OCI-LY1 (cell line): ENCODE measurements at regions not wholly inside any gene's neighbourhood (a gene's known extent, or its start where the extent isn't known, plus 50 kb on each side); places are given as distances from the start of the nearest gene placed in this dataset.

Experiments
- EZH2 ChIP-seq: fragments of 200-600 bp; sonication (generic), shearing (Covaris generic); IDR thresholded peaks from 2 replicates; pipeline ENCODE4 v1.8.0; 2017; ENCODE audit warnings: borderline replicate concordance, mixed run types, mild to moderate bottlenecking, antibody characterized with exemption, low read length, moderate library complexity, mixed read lengths
- TF ChIP-seq, protein P1 (sequence below): fragments of 200-600 bp; sonication (generic), shearing (Covaris generic); IDR thresholded peaks from 2 replicates; pipeline ENCODE4 v1.5.1; 2017; ENCODE audit warnings: mild to moderate bottlenecking, antibody characterized with exemption, low read length, moderate library complexity, mixed read lengths

DNA sequence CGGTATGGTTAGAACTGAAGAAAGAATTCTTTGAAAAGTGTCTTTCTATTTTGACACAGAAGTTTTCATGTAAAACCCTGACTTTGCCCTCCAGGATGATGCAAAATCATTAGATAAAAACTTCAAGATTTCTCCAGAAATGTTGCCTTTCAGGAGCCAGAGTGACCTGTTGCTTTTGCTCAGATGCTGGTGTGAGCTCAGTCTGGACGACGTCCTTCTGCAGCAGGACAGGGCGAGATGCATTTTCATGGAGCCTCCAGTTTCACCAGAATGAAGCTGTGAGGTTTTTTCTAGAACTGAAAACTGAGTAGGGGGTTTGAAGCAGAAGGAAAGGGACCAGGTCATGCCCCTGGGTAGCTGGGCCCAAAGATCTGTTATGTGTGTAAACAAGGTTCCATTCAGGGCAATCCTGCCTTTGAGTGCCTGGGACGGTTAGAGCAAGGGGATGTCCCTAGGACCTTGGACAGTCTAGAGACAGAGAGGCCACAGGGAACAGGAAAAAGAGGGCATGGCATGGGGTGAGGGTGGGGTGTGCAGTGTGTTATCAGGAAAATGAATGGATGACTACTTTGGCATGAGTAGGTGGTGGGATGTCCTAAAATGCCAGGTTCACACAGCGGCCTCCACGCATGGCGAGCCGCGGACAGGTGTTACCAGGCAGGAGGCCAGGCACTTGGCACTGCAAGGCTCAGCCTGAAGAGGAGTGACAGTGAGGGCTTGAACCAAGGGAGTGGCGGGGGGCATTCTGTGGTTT is 356.3 kb downstream of the CXCL12 start:
- TF ChIP-seq, protein P1, sequence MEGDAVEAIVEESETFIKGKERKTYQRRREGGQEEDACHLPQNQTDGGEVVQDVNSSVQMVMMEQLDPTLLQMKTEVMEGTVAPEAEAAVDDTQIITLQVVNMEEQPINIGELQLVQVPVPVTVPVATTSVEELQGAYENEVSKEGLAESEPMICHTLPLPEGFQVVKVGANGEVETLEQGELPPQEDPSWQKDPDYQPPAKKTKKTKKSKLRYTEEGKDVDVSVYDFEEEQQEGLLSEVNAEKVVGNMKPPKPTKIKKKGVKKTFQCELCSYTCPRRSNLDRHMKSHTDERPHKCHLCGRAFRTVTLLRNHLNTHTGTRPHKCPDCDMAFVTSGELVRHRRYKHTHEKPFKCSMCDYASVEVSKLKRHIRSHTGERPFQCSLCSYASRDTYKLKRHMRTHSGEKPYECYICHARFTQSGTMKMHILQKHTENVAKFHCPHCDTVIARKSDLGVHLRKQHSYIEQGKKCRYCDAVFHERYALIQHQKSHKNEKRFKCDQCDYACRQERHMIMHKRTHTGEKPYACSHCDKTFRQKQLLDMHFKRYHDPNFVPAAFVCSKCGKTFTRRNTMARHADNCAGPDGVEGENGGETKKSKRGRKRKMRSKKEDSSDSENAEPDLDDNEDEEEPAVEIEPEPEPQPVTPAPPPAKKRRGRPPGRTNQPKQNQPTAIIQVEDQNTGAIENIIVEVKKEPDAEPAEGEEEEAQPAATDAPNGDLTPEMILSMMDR, result no peak
- TF ChIP-seq EZH2, result no peak
